Effector CD4-positive, alpha-beta T cell (primary cell): ENCODE measurements at regions not wholly inside any gene's neighbourhood (a gene's known extent, or its start where the extent isn't known, plus 50 kb on each side); places are given as distances from the start of the nearest gene placed in this dataset.

Experiments used
- DNase-seq: peaks from one replicate; pipeline ENCODE4 v3.0.0-alpha.2; 2020

- no peak for DNase-seq
Measured at GRCh38 chr2:239640676-239641578, 240.1 kb upstream of the HDAC4 start.

GRCh38 chr2:239640210-239640609 lies 239.4 kb upstream of the HDAC4 start:
- no peak for DNase-seq

DNA sequence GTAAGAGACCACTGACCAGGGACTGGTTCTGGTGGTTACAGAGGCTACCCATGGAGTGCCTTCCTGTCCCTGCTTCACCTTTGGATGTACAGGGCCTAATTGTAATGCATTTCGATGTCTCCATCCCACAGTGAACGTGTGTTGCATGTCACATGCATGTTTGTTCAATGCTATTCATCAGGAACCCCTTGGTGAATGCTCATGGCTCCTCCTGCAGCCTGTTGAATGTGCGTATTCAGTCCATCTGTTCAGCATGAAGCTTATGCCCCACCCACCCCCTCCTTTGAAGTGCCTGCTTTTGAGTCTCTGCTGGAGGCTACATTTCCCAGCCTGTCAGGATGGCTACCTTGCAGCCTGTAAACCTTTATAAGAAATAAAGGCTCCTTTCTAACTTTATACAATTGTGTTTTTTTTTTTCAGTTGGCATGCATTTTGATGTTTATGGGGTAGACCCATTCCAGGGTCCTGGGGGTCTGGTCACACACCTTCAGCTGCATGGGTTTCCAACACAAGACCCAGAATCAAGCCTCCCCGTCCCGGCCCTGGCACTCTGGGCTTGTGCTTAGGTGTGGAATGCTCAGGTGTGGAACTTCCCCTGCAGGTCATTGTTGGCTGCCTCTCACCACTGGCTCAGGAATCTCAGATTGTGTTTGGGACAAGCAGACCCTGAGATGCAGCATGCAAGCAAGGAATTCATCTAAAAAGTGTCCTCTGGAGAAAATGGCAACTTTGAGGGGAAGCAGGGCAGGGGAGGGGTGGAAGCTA lies 238.8 kb upstream of the HDAC4 start:
- no peak for DNase-seq

GRCh38 chr2:239638376-239638775 lies 237.6 kb upstream of the HDAC4 start:
- DNase-seq, result no peak

DNA sequence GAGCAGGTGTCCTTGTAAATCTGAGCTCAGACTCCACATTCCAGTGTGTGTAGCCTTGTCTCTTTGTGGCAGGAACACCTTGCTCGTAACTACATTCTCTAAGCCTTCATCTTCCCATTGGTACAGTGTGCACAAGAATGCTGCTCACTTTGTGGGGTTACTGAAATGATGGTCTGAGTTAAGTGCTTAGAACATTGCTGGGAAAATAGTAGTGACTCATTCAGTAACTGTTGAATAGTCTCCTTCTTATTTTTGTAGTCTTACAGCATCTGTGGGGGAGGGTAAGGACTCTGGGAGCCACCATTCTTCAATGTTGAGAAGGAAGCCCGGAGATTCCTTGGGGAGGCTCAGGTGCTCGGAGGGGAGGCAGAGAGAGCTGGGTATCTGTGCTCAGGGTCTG lies 236.0 kb upstream of the HDAC4 start:
- no peak for DNase-seq

- no peak for DNase-seq
Measured at GRCh38 chr2:239634769-239635168, 233.9 kb upstream of the HDAC4 start.

DNA sequence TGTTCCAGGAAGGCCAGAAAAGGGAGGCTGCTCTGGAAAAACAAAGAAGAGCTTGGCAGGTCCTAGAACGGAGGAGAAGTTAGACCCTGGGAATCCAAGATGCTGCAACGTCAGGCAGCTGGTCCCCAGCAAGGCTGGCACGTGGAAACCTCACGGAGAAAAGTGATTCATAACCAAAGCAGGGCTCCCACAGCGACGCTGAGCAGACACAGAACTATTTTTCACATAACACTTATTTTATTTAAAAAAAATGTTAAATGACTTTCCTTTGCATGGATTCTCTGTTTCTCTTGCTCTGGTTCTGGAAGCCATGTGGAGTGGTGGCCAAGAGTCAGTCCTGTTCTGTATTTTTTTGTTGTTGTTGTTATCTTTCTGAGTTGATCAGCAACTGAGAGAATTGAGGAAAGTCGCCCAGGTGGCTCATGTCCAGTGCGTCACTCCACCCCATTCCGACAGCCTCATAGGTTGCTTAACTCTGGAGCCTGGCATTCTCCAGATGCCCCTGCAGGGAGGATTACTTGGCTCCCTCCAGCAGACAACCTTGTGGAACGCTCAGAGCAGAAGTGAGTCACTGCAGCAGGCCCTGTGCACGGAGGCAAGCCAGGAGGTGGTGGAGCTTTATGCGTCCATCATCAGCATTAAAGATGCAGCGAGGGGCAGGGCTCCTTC lies 229.9 kb upstream of the HDAC4 start:
- DNase-seq, result no peak

- no peak for DNase-seq
Measured at GRCh38 chr2:239629926-239630617, 229.3 kb upstream of the HDAC4 start.

DNA sequence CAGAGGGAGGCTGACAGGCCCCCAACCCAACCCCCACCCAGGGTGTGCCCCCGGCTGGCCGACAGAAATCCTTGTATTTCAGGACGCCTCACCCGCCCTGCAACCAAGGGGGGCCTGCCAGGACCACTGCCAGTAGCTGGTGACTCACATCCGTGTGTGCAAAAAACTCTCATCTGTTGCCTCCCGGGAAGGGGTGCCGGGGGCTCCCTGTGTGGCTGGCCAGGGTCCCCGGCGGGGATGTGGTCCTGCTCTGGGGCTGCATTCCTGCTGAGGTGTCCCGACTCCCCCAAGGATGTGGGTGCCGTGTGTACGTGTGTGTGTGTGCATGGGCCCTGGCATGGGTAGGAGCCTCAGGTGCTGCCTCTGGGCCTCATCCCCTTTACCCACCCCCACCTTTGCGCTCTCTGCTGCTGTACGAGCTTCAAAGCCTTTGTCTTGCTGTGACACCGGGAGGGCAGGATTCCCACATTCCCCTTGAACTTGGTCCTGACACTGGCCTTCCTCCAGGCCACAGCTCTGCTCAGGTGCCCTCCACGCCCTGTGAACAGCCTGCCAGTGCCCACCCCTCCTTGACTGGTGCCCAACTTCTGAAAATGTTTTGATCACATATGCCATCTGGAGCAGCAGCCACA lies 226.3 kb upstream of the HDAC4 start:
- no peak for DNase-seq

GRCh38 chr2:239625971-239626734 lies 225.3 kb upstream of the HDAC4 start:
- DNase-seq, result no peak

DNA sequence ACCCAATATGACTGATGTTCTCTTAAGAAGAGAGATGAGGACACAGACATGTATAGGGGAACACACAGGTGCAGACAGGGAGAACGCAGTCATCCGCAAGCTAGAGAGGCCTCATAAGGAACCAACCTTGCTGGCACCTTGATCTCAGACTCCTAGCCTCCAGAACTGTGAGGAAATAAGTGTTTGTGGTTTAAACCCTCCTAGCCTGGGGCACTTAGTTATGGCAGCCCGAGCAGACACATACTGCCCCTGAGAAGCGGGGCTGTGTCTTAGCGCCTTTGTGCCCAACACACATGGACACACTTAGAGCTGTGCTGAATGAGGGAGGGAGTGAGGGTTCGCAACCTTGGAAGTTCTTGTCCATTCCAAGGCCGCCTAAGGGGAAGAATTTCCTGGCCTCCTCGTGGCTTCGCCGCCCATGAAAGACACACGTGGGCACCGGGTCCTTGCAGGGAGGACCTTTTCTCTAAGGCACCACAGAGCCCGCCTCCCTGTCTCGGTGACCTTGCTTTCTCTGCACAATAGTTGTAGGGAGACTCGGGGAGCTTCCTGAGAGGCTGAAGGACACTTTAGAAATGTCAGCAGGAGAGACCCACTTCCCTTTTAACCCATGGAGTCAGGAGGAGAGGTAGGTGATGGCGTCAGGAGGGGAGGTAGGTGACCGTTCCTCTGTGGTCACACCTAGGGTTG lies 224.5 kb upstream of the HDAC4 start:
- DNase-seq, result no peak

GRCh38 chr2:239621611-239622010 lies 220.8 kb upstream of the HDAC4 start:
- no peak for DNase-seq

DNA sequence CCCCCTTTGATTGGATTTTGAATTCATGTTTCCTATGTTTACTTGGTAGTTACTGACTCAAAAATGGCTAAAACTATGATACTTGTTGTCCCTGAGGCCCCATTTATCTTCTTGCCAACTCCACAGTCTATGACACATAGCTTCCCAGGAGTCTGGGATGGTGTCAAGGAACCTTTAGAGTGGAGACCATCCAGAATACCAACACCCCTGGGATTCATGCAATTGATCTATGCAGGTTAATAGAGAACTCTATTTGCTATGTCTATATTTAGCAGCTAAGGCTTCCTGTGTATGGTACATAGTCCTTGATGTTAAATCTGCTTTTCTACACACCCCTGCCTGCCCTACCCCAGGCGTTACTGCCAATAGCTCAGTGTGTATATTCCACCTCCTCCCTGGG lies 218.5 kb upstream of the HDAC4 start:
- no peak for DNase-seq

- DNase-seq, result no peak
Measured at GRCh38 chr2:239616729-239617128, 215.9 kb upstream of the HDAC4 start.

DNA sequence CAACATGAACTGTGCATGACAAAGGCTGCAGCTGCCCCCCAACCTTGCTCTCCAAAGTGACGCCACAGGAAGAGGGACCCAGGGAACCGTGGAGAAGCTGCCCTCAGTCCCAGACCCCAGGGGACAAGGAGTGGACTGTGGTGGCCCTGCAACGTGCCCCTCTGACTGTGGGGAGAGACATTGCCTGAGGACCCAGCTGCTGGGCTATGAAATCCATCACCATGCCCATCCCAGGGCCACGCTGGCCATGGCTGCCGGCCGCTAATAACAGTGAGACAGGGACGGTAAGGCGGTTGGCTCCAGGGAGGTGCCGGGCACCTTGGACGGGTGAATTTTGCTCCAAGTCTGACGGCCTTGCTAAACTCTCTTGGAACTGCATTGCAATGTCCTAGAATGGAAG lies 211.3 kb upstream of the HDAC4 start:
- no peak for DNase-seq

GRCh38 chr2:239611222-239611795 lies 210.5 kb upstream of the HDAC4 start:
- DNase-seq, result no peak

GRCh38 chr2:239610457-239611221 lies 209.8 kb upstream of the HDAC4 start:
- no peak for DNase-seq

GRCh38 chr2:239609607-239610310 lies 208.9 kb upstream of the HDAC4 start:
- no peak for DNase-seq

DNA sequence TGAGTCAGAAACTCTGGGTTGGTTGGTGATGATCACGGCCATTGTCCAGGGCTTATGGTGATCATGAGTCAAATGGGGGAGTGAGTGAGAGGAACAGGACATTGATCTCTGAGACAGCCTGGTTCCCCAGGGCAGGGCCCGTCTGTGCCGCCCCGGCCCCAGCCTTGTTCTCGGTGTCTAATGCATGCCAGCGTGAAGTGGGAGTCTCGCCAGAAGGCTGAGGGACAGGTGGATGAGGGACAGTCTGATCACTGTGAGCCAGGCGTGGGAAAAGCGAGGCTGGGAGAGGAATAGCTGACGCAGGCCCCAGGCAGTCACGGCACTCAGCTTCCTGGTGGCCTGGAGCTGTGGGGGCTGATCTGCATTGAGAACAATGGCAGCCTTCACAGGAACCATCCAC lies 208.3 kb upstream of the HDAC4 start:
- no peak for DNase-seq
